Right lobe of liver (tissue), 6 donors: ENCODE measurements at regions not wholly inside any gene's neighbourhood (a gene's known extent, or its start where the extent isn't known, plus 50 kb on each side); places are given as distances from the start of the nearest gene placed in this dataset.

ENCODE experiments used
- ATAC-seq, 4 donors: fragments of 200-7000 bp; cut with Tn5 transposase; one replicate each; pipeline ENCODE4 v1.9.1; 2020; ENCODE audit warnings: mild to moderate bottlenecking in 4 of 4, moderate library complexity in 4 of 4
- DNase-seq, 3 donors: peaks; one replicate each; pipeline ENCODE4 v3.0.0-alpha.2; 2020
- H3K27ac ChIP-seq, 3 donors: fragments of 200-600 bp; one replicate each; pipeline ENCODE4 v1.8.0; 2022
- H3K27me3 ChIP-seq, 2 donors: fragments of 200-600 bp; one replicate each; pipeline ENCODE4 v1.8.0; 2022
- H3K36me3 ChIP-seq, 4 donors: fragments of 200-600 bp; sonication (generic) in 1 of 4; one replicate each; pipeline versions ENCODE4 v1.5.1 to v1.8.0; 2017 to 2022; ENCODE audit warnings: control low read depth in 1 of 4
- H3K4me1 ChIP-seq, 4 donors: fragments of 200-600 bp; sonication (generic) in 1 of 4; one replicate each; pipeline versions ENCODE4 v1.5.1 to v1.8.0; 2017 to 2022; ENCODE audit warnings: control low read depth in 1 of 4
- H3K4me3 ChIP-seq, 3 donors: fragments of 200-600 bp; one replicate each; pipeline ENCODE4 v1.8.0; 2022
- H3K9me3 ChIP-seq, 4 donors: fragments of 200-600 bp; sonication (generic) in 1 of 4; one replicate each; pipeline versions ENCODE4 v1.5.1 to v1.8.0; 2017 to 2022; ENCODE audit warnings: control low read depth in 1 of 4
- POLR2A ChIP-seq: fragments of 450-650 bp; IDR thresholded peaks from one replicate; pipeline ENCODE4 v1.6.1; 2017; ENCODE audit warnings: antibody characterized with exemption, mild to moderate bottlenecking
- WGBS: methylation state at CpG from one replicate; pipeline ENCODE4 v1.1.6; 2018; ENCODE audit warnings: low coverage, low lambda C conversion rate; ENCODE audit not compliant: insufficient coverage; ENCODE audit errors: missing lambda C conversion rate; 5-methylcytosine and 5-hydroxymethylcytosine counted together
- intact Hi-C, 2 donors: fragments of 100-400 bp; cut with DNase I; formaldehyde crosslinking; loops; one replicate each; pipeline versions ENCODE4 v1.11.2 to v1.14.1; 2022
- TF ChIP-seq, protein P1 (sequence below), 4 donors: fragments of 200-600 bp in 3 of 4; fragments of 450-650 bp in 1 of 4; IDR thresholded peaks; one replicate each; pipeline versions ENCODE4 v1.5.1 to v1.8.0; 2016 to 2022; ENCODE audit warnings: antibody characterized with exemption in 4 of 4, mild to moderate bottlenecking in 2 of 4
- donor health status: DM: no; HTN: yes; CAD: no.
- donor health status: DM: no; HTN: no; CAD: no.
- donor health status: DM: no; HTN: no; CAD: no.
- donor health status: DM: no; HTN: yes; CAD: no.
- donor health status: DM: no; HTN: yes; CAD: no.

DNA sequence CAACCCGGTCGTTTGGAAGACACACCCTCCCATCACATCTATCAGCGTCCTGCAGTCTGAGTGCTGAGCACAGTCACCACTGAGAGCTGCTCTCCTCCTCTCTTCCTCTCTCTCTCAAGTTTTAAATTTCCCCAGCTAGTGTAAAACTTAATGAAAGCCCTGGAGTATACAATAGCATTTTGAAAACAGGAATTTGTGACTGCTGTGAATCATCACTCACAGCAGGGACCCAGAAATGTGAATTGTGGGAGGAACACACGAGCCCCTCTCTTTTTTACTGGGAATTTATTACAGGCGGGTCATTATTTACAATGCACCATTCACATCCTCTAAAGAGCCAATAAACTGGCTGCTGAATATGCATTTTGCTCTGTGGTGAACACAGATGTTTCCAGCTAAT, 185.0 kb upstream of the SMIM21 start:
- Histone ChIP-seq H3K9me3 (no peaks in the 10 kb centered on the region), H3K36me3 (no peaks in the 10 kb centered on the region), H3K27ac (no peak overlapping the region), H3K4me3 (no peak overlapping the region), H3K4me1 (no peaks in the 10 kb centered on the region), H3K27me3 (no peaks in the 10 kb centered on the region)
- TF ChIP-seq, protein P1, sequence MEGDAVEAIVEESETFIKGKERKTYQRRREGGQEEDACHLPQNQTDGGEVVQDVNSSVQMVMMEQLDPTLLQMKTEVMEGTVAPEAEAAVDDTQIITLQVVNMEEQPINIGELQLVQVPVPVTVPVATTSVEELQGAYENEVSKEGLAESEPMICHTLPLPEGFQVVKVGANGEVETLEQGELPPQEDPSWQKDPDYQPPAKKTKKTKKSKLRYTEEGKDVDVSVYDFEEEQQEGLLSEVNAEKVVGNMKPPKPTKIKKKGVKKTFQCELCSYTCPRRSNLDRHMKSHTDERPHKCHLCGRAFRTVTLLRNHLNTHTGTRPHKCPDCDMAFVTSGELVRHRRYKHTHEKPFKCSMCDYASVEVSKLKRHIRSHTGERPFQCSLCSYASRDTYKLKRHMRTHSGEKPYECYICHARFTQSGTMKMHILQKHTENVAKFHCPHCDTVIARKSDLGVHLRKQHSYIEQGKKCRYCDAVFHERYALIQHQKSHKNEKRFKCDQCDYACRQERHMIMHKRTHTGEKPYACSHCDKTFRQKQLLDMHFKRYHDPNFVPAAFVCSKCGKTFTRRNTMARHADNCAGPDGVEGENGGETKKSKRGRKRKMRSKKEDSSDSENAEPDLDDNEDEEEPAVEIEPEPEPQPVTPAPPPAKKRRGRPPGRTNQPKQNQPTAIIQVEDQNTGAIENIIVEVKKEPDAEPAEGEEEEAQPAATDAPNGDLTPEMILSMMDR (IDR thresholded peaks at IDR 0.05) = no peak
- no peak for TF ChIP-seq POLR2A
- DNase-seq (no peak), ATAC-seq (no peak)
- intact Hi-C loops = no loop called here
- WGBS = 16% methylated on average over 5 of the region's 5 CpGs

DNA sequence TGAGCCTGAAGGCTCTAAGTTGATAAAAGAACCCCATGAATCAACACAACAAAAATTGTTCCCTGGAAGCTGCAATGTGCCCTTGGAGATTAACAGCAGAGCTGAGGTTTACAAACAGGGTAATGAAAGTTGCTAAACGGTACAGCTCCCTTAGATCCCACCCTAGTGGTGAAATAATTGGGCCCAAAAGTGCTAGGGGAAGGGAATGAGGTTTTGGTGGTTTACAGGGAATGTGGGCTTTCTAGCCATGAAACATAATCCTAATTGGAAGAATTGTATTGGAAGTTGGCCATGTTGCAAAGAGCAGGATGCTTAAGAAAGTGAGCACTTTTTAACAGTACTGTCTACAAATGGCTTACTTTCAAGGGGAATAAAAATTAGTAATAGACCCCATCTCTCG, 180.2 kb upstream of the SMIM21 start:
- ATAC-seq = no peak
- Histone ChIP-seq H3K27me3 (no peaks in the 10 kb centered on the region), H3K4me3 (no peak overlapping the region), H3K9me3 (no peaks in the 10 kb centered on the region), H3K27ac (no peak overlapping the region), H3K4me1 (no peaks in the 10 kb centered on the region), H3K36me3 (no peaks in the 10 kb centered on the region)
- 28% methylated on average over 2 of the region's 2 CpGs for WGBS
- TF ChIP-seq, protein P1 (IDR thresholded peaks at IDR 0.05) = no peak
- no peak for TF ChIP-seq POLR2A
- intact Hi-C loops = loop anchor here in 1 of 2 donors (10.0 kb wide), 1 partner anchor 433 kb away; no protein-coding TSS in a partner anchor
- no peak for DNase-seq

DNA sequence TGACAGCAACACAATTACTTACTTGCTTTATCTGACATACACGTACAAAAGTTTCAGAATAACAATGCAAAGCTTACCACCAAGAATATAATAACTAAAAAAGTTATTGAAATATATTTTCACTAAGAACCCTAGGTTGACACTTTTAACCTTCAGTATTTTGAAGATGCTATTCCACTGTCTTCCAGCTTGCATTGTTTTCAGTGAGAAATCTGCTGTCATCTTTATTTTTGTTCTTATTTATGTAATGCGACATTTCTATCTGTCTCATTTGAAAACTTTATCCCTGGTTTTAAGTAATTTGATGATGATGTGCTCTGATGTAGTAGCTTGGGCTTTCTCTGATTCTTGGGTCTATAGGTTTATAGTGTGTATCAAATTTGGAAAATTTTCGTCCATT, 165.0 kb upstream of the SMIM21 start:
- 73% methylated on average over 3 of the region's 3 CpGs for WGBS
- no peak for TF ChIP-seq POLR2A
- TF ChIP-seq, protein P1 (IDR thresholded peaks at IDR 0.05) = no peak
- no peaks in the 10 kb centered on the region for H3K4me1 ChIP-seq
- no peaks in the 10 kb centered on the region for H3K27me3 ChIP-seq
- intact Hi-C loops = no loop called here
- peaks cover 0 to 2% (median 0%) of the 10 kb centered on the region in 4 donors for H3K36me3 ChIP-seq
- ATAC-seq (no peak), DNase-seq (no peak)
- H3K9me3 ChIP-seq = peaks cover 0 to 3% (median 0%) of the 10 kb centered on the region in 4 donors
- no peak overlapping the region for H3K4me3 ChIP-seq
- H3K27ac ChIP-seq = no peak overlapping the region

DNA sequence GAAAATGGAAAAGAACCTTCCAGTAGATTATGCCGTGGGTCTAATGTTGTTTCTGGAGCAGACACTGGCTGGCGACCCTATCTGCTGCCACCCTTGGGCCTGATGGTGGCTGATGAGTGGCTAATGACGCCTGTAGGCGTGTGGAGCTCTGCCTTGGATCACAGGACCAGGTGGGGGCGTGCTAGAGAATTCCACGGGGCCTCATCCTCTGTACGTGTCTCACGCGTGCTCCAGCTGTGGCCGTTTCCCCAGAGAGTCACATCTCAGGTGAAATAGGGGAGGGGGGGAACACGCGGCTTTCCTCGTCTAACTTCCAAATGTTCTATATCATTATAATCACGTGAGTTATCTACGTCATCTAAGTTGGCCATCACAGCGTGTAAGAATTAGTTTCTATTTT, 160.9 kb upstream of the SMIM21 start:
- DNase-seq = no peak
- Histone ChIP-seq H3K36me3 (peaks cover 0 to 2% (median 0%) of the 10 kb centered on the region in 4 donors), H3K27me3 (no peaks in the 10 kb centered on the region), H3K27ac (no peak overlapping the region), H3K4me1 (no peaks in the 10 kb centered on the region), H3K9me3 (peaks cover 0 to 3% (median 0%) of the 10 kb centered on the region in 4 donors), H3K4me3 (no peak overlapping the region)
- intact Hi-C loops = no loop called here
- WGBS = 71% methylated on average over 14 of the region's 16 CpGs
- TF ChIP-seq, protein P1 (IDR thresholded peaks at IDR 0.05) = no peak
- TF ChIP-seq POLR2A = no peak
- ATAC-seq = no peak

DNA sequence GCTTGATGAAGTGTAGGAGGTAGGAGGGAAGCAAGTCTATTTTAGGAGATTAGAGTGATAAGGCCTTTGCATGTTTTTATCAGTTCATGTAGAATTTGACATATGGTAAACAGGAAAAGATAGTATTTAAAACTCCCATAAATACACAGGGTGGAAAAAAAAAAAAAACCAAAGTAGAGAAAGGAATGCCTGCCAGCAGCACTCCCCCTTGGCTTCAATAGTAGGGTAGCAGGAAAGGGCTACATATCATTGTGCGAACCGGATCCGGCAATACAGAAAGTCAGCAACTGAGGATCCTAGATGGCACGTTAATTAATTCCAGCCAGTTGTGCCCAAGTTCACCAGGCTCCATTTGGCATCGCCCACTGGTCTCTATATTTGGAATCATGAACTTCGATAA, 159.6 kb upstream of the SMIM21 start:
- H3K9me3 ChIP-seq = no peaks in the 10 kb centered on the region
- H3K4me1 ChIP-seq = no peaks in the 10 kb centered on the region
- ATAC-seq = no peak
- H3K27me3 ChIP-seq = no peaks in the 10 kb centered on the region
- no peaks in the 10 kb centered on the region for H3K36me3 ChIP-seq
- H3K27ac ChIP-seq = no peak overlapping the region
- no peak overlapping the region for H3K4me3 ChIP-seq
- 54% methylated on average over 6 of the region's 6 CpGs for WGBS
- intact Hi-C loops = no loop called here
- no peak for DNase-seq
- no peak for TF ChIP-seq POLR2A
- TF ChIP-seq, protein P1 (IDR thresholded peaks at IDR 0.05) = no peak
